IMR-90 (cell line): ENCODE measurements at regions not wholly inside any gene's neighbourhood (a gene's known extent, or its start where the extent isn't known, plus 50 kb on each side); places are given as distances from the start of the nearest gene placed in this dataset.

Experiments
- ATAC-seq: fragments of 200-7000 bp; cut with Tn5 transposase; 2 replicates; pipeline ENCODE4 v1.9.1; 2020; ENCODE audit warnings: low read depth, mild to moderate bottlenecking, moderate library complexity
- BruUV-seq: library from RNA; stranded (reverse); fragments of 400-500 nt; replicated peaks from 2 replicates; lab custom pipeline; 2021; lab: Mats Ljungman, UMichigan
- CTCF ChIA-PET: fragments of 300-600 bp; formaldehyde crosslinking; extraction: SDS; loops from one replicate; lab custom pipeline; 2021; ENCODE audit warnings: antibody characterized with exemption; lab: Yijun Ruan, JAX
- POLR2A ChIA-PET: fragments of 300-600 bp; sonication (Branson Sonifier 250); formaldehyde crosslinking; loops from one replicate; lab custom pipeline; 2022; ENCODE audit warnings: antibody characterized with exemption; ENCODE audit not compliant: unreplicated experiment; lab: Charles Lee
- DNase-seq: peaks from one replicate; pipeline ENCODE4 v3.0.0; 2013
- H2AFZ ChIP-seq: replicated peaks from 2 replicates; pipeline ENCODE3; 2013; ENCODE audit warnings: low read length, mild to moderate bottlenecking; ENCODE audit not compliant: poor library complexity
- H2AK5ac ChIP-seq: 2 replicates; pipeline ENCODE4 v1.6.1; 2013; ENCODE audit warnings: low read depth, low read length, inconsistent platforms
- H2AK9ac ChIP-seq: replicated peaks from 2 replicates; pipeline ENCODE3; 2013; ENCODE audit warnings: mild to moderate bottlenecking, low read depth, low read length, moderate library complexity; ENCODE audit not compliant: poor library complexity
- H2BK120ac ChIP-seq: 2 replicates; pipeline ENCODE4 v1.6.1; 2013; ENCODE audit warnings: low read depth, low read length, inconsistent platforms
- H2BK15ac ChIP-seq: 3 replicates; pipeline ENCODE4 v1.6.1; 2013; ENCODE audit warnings: low read depth, low read length, inconsistent platforms
- H2BK20ac ChIP-seq: 2 replicates; pipeline ENCODE4 v1.6.1; 2013; ENCODE audit warnings: low read depth, mild to moderate bottlenecking, inconsistent platforms, low read length, moderate library complexity
- H2BK5ac ChIP-seq: 2 replicates; pipeline ENCODE4 v1.6.1; 2013; ENCODE audit warnings: mild to moderate bottlenecking, low read depth, low read length, inconsistent platforms; ENCODE audit not compliant: poor library complexity, severe bottlenecking
- H3K14ac ChIP-seq: replicated peaks from 2 replicates; pipeline ENCODE4 v1.6.1; 2013; ENCODE audit warnings: low read depth, low read length, inconsistent platforms
- H3K18ac ChIP-seq: 2 replicates; pipeline ENCODE4 v1.6.1; 2013; ENCODE audit warnings: low read depth, low read length, control low read depth
- H3K23ac ChIP-seq: 2 replicates; pipeline ENCODE4 v1.6.1; 2013; ENCODE audit warnings: low read depth, low read length, inconsistent platforms
- H3K27ac ChIP-seq: 2 replicates; pipeline ENCODE4 v1.5.1; 2013; ENCODE audit warnings: mild to moderate bottlenecking, control low read depth, low read length; ENCODE audit not compliant: insufficient read depth
- H3K27me3 ChIP-seq: 2 replicates; pipeline ENCODE4 v1.6.1; 2013; ENCODE audit warnings: low read length; ENCODE audit not compliant: control insufficient read depth, insufficient read depth
- H3K36me3 ChIP-seq: 2 replicates; pipeline ENCODE4 v1.6.1; 2013; ENCODE audit warnings: low read length, mixed read lengths; ENCODE audit not compliant: control insufficient read depth, insufficient read depth
- H3K4ac ChIP-seq: 2 replicates; pipeline ENCODE4 v1.6.1; 2013; ENCODE audit warnings: low read depth, low read length, inconsistent platforms
- H3K4me1 ChIP-seq: 2 replicates; pipeline ENCODE4 v1.6.1; 2013; ENCODE audit warnings: low read length, mixed read lengths; ENCODE audit not compliant: control insufficient read depth, insufficient read depth
- H3K4me2 ChIP-seq: 2 replicates; pipeline ENCODE4 v1.6.1; 2013; ENCODE audit warnings: low read depth, mild to moderate bottlenecking, control low read depth, low read length, moderate library complexity
- H3K4me3 ChIP-seq: 2 replicates; pipeline ENCODE4 v1.5.1; 2013; ENCODE audit warnings: low read depth, mild to moderate bottlenecking, control low read depth, low read length, moderate library complexity; ENCODE audit not compliant: insufficient read depth
- H3K56ac ChIP-seq: 2 replicates; pipeline ENCODE4 v1.6.1; 2013; ENCODE audit warnings: low read length, inconsistent platforms; ENCODE audit not compliant: insufficient read depth; ENCODE audit errors: extremely low read depth
- H3K79me1 ChIP-seq, 2 experiments: 2 replicates each; pipeline ENCODE4 v1.6.1; 2013; ENCODE audit warnings: low read length in 2 of 2, inconsistent platforms in 1 of 2, low read depth in 1 of 2
- H3K9ac ChIP-seq: 2 replicates; pipeline ENCODE4 v1.6.1; 2013; ENCODE audit warnings: low read depth, low read length, control low read depth
- H3K9me1 ChIP-seq: 2 replicates; pipeline ENCODE4 v1.6.1; 2013; ENCODE audit warnings: low read length, inconsistent platforms; ENCODE audit not compliant: insufficient read depth
- H3K9me3 ChIP-seq: 2 replicates; pipeline ENCODE4 v1.6.1; 2013; ENCODE audit warnings: low read length; ENCODE audit not compliant: control insufficient read depth, insufficient read depth
- H4K20me1 ChIP-seq: 2 replicates; pipeline ENCODE4 v1.6.1; 2013; ENCODE audit warnings: low read length, inconsistent platforms; ENCODE audit not compliant: insufficient read depth
- H4K5ac ChIP-seq: 2 replicates; pipeline ENCODE4 v1.6.1; 2013; ENCODE audit warnings: mild to moderate bottlenecking, low read depth, low read length, control low read depth
- H4K8ac ChIP-seq, 2 experiments: 2 replicates each; pipeline ENCODE4 v1.6.1; 2013; ENCODE audit warnings: low read depth in 2 of 2, low read length in 2 of 2, control low read depth in 1 of 2, inconsistent platforms in 1 of 2
- H4K91ac ChIP-seq: 2 replicates; pipeline ENCODE4 v1.6.1; 2013; ENCODE audit warnings: low read depth, low read length, inconsistent platforms; ENCODE audit not compliant: insufficient read depth
- CEBPB ChIP-seq: IDR thresholded peaks from 2 replicates; pipeline ENCODE4 v1.6.1; 2012; ENCODE audit warnings: low read depth, low read length, improper control_type of control experiment
- CHD1 ChIP-seq: IDR thresholded peaks from 2 replicates; pipeline ENCODE4 v1.6.1; 2012; ENCODE audit warnings: low read depth, low read length, improper control_type of control experiment
- FOS ChIP-seq: fragments of 150-350 bp; IDR thresholded peaks from 2 replicates; pipeline ENCODE4 v1.6.1; 2016; ENCODE audit warnings: low read depth, low read length
- MAZ ChIP-seq: IDR thresholded peaks from 2 replicates; pipeline ENCODE4 v1.6.1; 2012; ENCODE audit warnings: low read depth, mild to moderate bottlenecking, low read length, improper control_type of control experiment, moderate library complexity, borderline replicate concordance
- MXI1 ChIP-seq: IDR thresholded peaks from 2 replicates; pipeline ENCODE4 v1.6.1; 2012; ENCODE audit warnings: low read depth, mild to moderate bottlenecking, low read length, moderate library complexity, borderline replicate concordance
- NFE2L2 ChIP-seq: fragments of 150-350 bp; IDR thresholded peaks from 2 replicates; pipeline ENCODE4 v1.6.1; 2016; ENCODE audit warnings: low read depth, mild to moderate bottlenecking, low read length
- SMC3 ChIP-seq: fragments of 150-350 bp; IDR thresholded peaks from 2 replicates; pipeline ENCODE4 v1.6.1; 2016; ENCODE audit warnings: low read depth, mild to moderate bottlenecking, antibody characterized with exemption, low read length, moderate library complexity
- WGBS, 2 experiments: methylation state at CpG; one replicate each; pipeline versions ENCODE4 v1.1.5 to v1.1.7; 2013; ENCODE audit warnings: missing lambda C conversion rate in 2 of 2; ENCODE audit not compliant: insufficient read length in 1 of 2; ENCODE audit errors: extremely low coverage in 2 of 2; 5-methylcytosine and 5-hydroxymethylcytosine counted together
- dilution Hi-C: fragments of 300-500 bp; cut with HindIII; formaldehyde crosslinking; loops from one replicate; pipeline ENCODE4 v1.14.3; 2018; ENCODE audit warnings: low sequenced_read_pairs; ENCODE audit not compliant: unreplicated experiment
- in situ Hi-C: fragments of 300-500 bp; cut with MboI; formaldehyde crosslinking; loops from 3 replicates; pipeline ENCODE4 v1.14.3; 2019; ENCODE audit warnings: low sequenced_read_pairs, inconsistent platforms, mixed read lengths
- intact Hi-C: fragments of 100-400 bp; cut with micrococcal nuclease; formaldehyde crosslinking; loops from 2 replicates; pipeline ENCODE4 v1.10.0; 2022
- TF ChIP-seq, protein P1 (sequence below): conservative IDR thresholded peaks from 2 replicates; pipeline ENCODE4 v1.5.1; 2012; ENCODE audit warnings: mild to moderate bottlenecking, low read depth, low read length, improper control_type of control experiment
- TF ChIP-seq, protein P2 (sequence below): fragments of 150-350 bp; IDR thresholded peaks from 2 replicates; pipeline ENCODE4 v1.6.1; 2017; ENCODE audit warnings: mild to moderate bottlenecking, antibody characterized with exemption, low read length, low read depth

DNA sequence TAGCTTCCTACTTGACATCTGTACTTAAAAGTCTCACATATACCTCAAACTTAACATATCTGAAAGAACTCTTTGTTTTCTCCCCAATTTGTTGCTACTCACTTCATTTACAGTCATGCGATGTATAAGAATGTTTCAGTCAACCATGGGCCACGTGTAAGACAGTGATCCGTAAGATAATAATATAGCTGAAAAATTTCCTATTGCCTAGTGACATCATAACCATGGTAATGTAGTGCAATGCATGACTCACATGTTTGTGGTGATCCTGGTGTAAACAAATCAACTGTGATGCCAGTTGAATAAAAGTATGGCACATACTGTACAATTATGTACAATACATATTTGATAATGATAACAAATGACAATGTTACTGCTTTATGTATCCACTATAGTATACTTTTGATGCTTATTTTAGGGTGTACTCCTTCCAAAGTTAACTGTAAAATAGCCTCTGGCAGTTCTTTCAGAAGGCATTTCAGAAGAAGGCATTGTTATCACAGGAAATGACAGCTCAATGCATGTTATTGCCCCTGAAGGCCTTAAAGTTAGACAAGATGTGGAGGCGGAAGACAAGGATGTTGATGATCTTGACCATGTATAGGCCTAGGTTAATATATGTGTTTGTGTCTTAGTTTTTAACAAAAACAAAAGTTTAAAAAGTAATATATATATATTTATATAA, 579.0 kb downstream of the EPHA7 start:
- no peak overlapping the region for H3K23ac ChIP-seq
- in situ Hi-C loops: no loop called here

More for the DNA sequence above, 579.0 kb downstream of the EPHA7 start:
- Histone ChIP-seq H2AK9ac (no peak overlapping the region), H4K20me1 (no peaks in the 10 kb centered on the region), H3K36me3 (no peaks in the 10 kb centered on the region), H2BK120ac (no peak overlapping the region), H4K91ac (no peak overlapping the region), H3K9me1 (no peaks in the 10 kb centered on the region), H2BK15ac (no peak overlapping the region), H3K56ac (no peak overlapping the region), H3K4me3 (no peak overlapping the region), H3K27ac (no peak overlapping the region), H3K9ac (no peak overlapping the region), H2AFZ (no peak overlapping the region), H2AK5ac (no peak overlapping the region), H3K4ac (no peak overlapping the region), H3K4me1 (no peaks in the 10 kb centered on the region), H4K8ac (no peak overlapping the region), H3K79me1 (no peaks in the 10 kb centered on the region), H2BK5ac (no peak overlapping the region), H3K9me3 (no peaks in the 10 kb centered on the region), H2BK20ac (no peak overlapping the region), H4K5ac (no peak overlapping the region), H3K27me3 (no peaks in the 10 kb centered on the region), H3K14ac (no peak overlapping the region), H3K18ac (no peak overlapping the region), H3K4me2 (no peak overlapping the region)
- ATAC-seq: no peak
- ChIA-PET CTCF (interaction anchor here (0.7 kb wide), 1 partner anchor 406 kb away, joined by 4 read pairs; no protein-coding TSS in a partner anchor), POLR2A (no interaction called here)
- TF ChIP-seq FOS (no peak), MXI1 (no peak), NFE2L2 (no peak), CEBPB (no peak), CHD1 (no peak), MAZ (no peak), SMC3 (no peak)
- TF ChIP-seq, protein P1, sequence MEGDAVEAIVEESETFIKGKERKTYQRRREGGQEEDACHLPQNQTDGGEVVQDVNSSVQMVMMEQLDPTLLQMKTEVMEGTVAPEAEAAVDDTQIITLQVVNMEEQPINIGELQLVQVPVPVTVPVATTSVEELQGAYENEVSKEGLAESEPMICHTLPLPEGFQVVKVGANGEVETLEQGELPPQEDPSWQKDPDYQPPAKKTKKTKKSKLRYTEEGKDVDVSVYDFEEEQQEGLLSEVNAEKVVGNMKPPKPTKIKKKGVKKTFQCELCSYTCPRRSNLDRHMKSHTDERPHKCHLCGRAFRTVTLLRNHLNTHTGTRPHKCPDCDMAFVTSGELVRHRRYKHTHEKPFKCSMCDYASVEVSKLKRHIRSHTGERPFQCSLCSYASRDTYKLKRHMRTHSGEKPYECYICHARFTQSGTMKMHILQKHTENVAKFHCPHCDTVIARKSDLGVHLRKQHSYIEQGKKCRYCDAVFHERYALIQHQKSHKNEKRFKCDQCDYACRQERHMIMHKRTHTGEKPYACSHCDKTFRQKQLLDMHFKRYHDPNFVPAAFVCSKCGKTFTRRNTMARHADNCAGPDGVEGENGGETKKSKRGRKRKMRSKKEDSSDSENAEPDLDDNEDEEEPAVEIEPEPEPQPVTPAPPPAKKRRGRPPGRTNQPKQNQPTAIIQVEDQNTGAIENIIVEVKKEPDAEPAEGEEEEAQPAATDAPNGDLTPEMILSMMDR: no peak
- TF ChIP-seq, protein P2, sequence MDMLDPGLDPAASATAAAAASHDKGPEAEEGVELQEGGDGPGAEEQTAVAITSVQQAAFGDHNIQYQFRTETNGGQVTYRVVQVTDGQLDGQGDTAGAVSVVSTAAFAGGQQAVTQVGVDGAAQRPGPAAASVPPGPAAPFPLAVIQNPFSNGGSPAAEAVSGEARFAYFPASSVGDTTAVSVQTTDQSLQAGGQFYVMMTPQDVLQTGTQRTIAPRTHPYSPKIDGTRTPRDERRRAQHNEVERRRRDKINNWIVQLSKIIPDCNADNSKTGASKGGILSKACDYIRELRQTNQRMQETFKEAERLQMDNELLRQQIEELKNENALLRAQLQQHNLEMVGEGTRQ: no peak
- BruUV-seq: no TSS peak
- intact Hi-C loops: no loop called here
- no peak for DNase-seq
- dilution Hi-C loops: no loop called here
- WGBS, 2 experiments: no CpG with 5 or more reads among the region's 4 CpGs
